ENCODE measurements at regions not wholly inside any gene's neighbourhood (a gene's known extent, or its start where the extent isn't known, plus 50 kb on each side); places are given as distances from the start of the nearest gene placed in this dataset.

DNA sequence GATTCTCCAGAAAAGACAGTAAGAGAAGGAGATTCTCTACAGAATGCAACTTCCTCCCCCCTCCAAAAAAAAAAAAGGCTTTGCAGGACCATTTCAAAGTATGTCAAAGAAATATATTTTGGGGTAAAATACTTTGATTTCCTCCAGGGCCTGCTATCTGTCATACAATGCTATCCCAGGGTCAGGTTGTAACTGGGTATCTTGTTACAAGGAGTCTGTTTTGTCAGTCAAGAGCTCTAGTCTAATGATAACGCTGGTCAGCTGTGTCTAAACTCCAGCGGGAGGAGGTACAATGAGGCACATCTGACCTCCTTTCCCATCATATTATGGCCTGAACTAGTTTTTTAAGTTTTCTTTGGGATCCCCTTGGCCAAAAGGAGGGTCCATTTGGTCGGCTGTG, 408.4 kb upstream of the CDH5 start:
- Histone ChIP-seq H3K4me1 (ENCODE audit: low read depth, poor library complexity, severe bottlenecking) (no peaks in the 10 kb centered on the region), H4K20me1 (ENCODE audit: insufficient read depth) (no peaks in the 10 kb centered on the region), H3K4me3 (IDR thresholded peaks at IDR 0.05; ENCODE audit: insufficient read depth, low read depth, low read length) (no peak overlapping the region), H2AFZ (ENCODE audit: low read depth) (no peak overlapping the region), H3K79me2 (ENCODE audit: insufficient read depth, low read depth) (no peaks in the 10 kb centered on the region), H3K9ac (no peak overlapping the region), H3K36me3 (ENCODE audit: insufficient read depth) (no peaks in the 10 kb centered on the region), H3K4me2 (no peak overlapping the region), H3K27ac (no peak overlapping the region), H3K27me3 (ENCODE audit: insufficient read depth, low read depth) (no peaks in the 10 kb centered on the region)
- TF ChIP-seq, protein P1, sequence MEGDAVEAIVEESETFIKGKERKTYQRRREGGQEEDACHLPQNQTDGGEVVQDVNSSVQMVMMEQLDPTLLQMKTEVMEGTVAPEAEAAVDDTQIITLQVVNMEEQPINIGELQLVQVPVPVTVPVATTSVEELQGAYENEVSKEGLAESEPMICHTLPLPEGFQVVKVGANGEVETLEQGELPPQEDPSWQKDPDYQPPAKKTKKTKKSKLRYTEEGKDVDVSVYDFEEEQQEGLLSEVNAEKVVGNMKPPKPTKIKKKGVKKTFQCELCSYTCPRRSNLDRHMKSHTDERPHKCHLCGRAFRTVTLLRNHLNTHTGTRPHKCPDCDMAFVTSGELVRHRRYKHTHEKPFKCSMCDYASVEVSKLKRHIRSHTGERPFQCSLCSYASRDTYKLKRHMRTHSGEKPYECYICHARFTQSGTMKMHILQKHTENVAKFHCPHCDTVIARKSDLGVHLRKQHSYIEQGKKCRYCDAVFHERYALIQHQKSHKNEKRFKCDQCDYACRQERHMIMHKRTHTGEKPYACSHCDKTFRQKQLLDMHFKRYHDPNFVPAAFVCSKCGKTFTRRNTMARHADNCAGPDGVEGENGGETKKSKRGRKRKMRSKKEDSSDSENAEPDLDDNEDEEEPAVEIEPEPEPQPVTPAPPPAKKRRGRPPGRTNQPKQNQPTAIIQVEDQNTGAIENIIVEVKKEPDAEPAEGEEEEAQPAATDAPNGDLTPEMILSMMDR (conservative IDR thresholded peaks at IDR 0.05; ENCODE audit: low read depth, low read length), result no peak

DNA sequence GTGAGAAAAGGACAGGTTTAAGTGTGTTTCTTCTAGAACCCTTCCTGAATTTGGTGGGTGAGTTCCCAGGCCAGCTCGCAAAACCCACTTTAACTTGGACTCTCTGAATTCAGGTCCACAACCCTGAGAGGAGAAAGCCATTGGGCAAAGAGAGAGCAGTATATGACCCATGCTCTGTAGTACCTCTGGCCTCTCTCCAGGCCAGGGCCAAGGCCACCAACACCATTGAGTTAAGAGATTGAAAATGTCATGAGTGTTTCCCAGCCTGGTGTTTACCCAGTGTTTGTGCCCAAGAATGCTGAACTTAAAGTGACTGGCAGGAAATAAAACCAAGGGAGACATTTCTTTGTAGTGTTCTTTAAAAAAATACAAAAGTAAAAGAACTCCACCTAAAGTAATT, 410.4 kb upstream of the CDH5 start:
- H3K9ac ChIP-seq, result no peak overlapping the region
- no peak overlapping the region for H2AFZ ChIP-seq (ENCODE audit: low read depth)
- H4K20me1 ChIP-seq (ENCODE audit: insufficient read depth), result no peaks in the 10 kb centered on the region
- no peak overlapping the region for H3K27ac ChIP-seq
- no peaks in the 10 kb centered on the region for H3K4me1 ChIP-seq (ENCODE audit: low read depth, poor library complexity, severe bottlenecking)
- no peaks in the 10 kb centered on the region for H3K79me2 ChIP-seq (ENCODE audit: insufficient read depth, low read depth)
- no peak overlapping the region for H3K4me3 ChIP-seq (IDR thresholded peaks at IDR 0.05; ENCODE audit: insufficient read depth, low read depth, low read length)
- TF ChIP-seq, protein P1 (conservative IDR thresholded peaks at IDR 0.05; ENCODE audit: low read depth, low read length), result no peak
- H3K27me3 ChIP-seq (ENCODE audit: insufficient read depth, low read depth), result no peaks in the 10 kb centered on the region
- no peak overlapping the region for H3K4me2 ChIP-seq
- no peaks in the 10 kb centered on the region for H3K36me3 ChIP-seq (ENCODE audit: insufficient read depth)

- Histone ChIP-seq H3K27ac (no peak overlapping the region), H3K36me3 (ENCODE audit: insufficient read depth) (no peaks in the 10 kb centered on the region), H4K20me1 (ENCODE audit: insufficient read depth) (no peaks in the 10 kb centered on the region), H2AFZ (ENCODE audit: low read depth) (no peak overlapping the region), H3K4me1 (ENCODE audit: low read depth, poor library complexity, severe bottlenecking) (no peaks in the 10 kb centered on the region), H3K4me2 (no peak overlapping the region), H3K79me2 (ENCODE audit: insufficient read depth, low read depth) (no peaks in the 10 kb centered on the region), H3K4me3 (IDR thresholded peaks at IDR 0.05; ENCODE audit: insufficient read depth, low read depth, low read length) (no peak overlapping the region), H3K9ac (no peak overlapping the region), H3K27me3 (ENCODE audit: insufficient read depth, low read depth) (no peaks in the 10 kb centered on the region)
- TF ChIP-seq, protein P1 (conservative IDR thresholded peaks at IDR 0.05; ENCODE audit: low read depth, low read length), result no peak
Measured at GRCh38 chr16:65954446-65954845, 412.0 kb upstream of the CDH5 start.

- TF ChIP-seq, protein P1 (conservative IDR thresholded peaks at IDR 0.05; ENCODE audit: low read depth, low read length), result no peak
- Histone ChIP-seq H3K4me2 (no peak overlapping the region), H3K79me2 (ENCODE audit: insufficient read depth, low read depth) (no peaks in the 10 kb centered on the region), H3K36me3 (ENCODE audit: insufficient read depth) (no peaks in the 10 kb centered on the region), H3K9ac (no peak overlapping the region), H3K27ac (no peak overlapping the region), H4K20me1 (ENCODE audit: insufficient read depth) (no peaks in the 10 kb centered on the region), H2AFZ (ENCODE audit: low read depth) (no peak overlapping the region), H3K4me3 (IDR thresholded peaks at IDR 0.05; ENCODE audit: insufficient read depth, low read depth, low read length) (no peak overlapping the region), H3K4me1 (ENCODE audit: low read depth, poor library complexity, severe bottlenecking) (no peaks in the 10 kb centered on the region), H3K27me3 (ENCODE audit: insufficient read depth, low read depth) (no peaks in the 10 kb centered on the region)
Measured at GRCh38 chr16:65950211-65950610, 416.3 kb upstream of the CDH5 start.
